ENCODE measurements at regions not wholly inside any gene's neighbourhood (a gene's known extent, or its start where the extent isn't known, plus 50 kb on each side); places are given as distances from the start of the nearest gene placed in this dataset.

GRCh38 chrX:43018031-43018430, 240.1 kb upstream of the PPP1R2C start:
- DNase-seq, result no peak

GRCh38 chrX:43019021-43019420, 241.1 kb upstream of the PPP1R2C start:
- DNase-seq, result no peak

GRCh38 chrX:43025806-43026315, 247.9 kb upstream of the PPP1R2C start:
- no peak for DNase-seq

- DNase-seq, result no peak
Observed at GRCh38 chrX:43064096-43064495, 286.1 kb upstream of the PPP1R2C start.

- no peak for DNase-seq
Observed at GRCh38 chrX:43065978-43066377, 288.0 kb upstream of the PPP1R2C start.

GRCh38 chrX:43068639-43069038, 290.7 kb upstream of the PPP1R2C start:
- no peak for DNase-seq

GRCh38 chrX:43083016-43083415, 305.1 kb upstream of the PPP1R2C start:
- DNase-seq, result no peak

GRCh38 chrX:43087830-43088229, 309.9 kb upstream of the PPP1R2C start:
- DNase-seq, result no peak

- no peak for DNase-seq
Observed at GRCh38 chrX:43096830-43097229, 318.9 kb upstream of the PPP1R2C start.

- no peak for DNase-seq
Observed at GRCh38 chrX:43106009-43106408, 328.0 kb upstream of the PPP1R2C start.

- no peak for DNase-seq
Observed at GRCh38 chrX:43108828-43109227, 330.9 kb upstream of the PPP1R2C start.

GRCh38 chrX:43121637-43122036, 343.7 kb upstream of the PPP1R2C start:
- no peak for DNase-seq

- no peak for DNase-seq
Observed at GRCh38 chrX:43139645-43140044, 361.7 kb upstream of the PPP1R2C start.

GRCh38 chrX:43140582-43140981, 362.6 kb upstream of the PPP1R2C start:
- no peak for DNase-seq

GRCh38 chrX:43141885-43142284, 363.9 kb upstream of the PPP1R2C start:
- no peak for DNase-seq

- no peak for DNase-seq
Observed at GRCh38 chrX:43148305-43148704, 370.3 kb upstream of the PPP1R2C start.

GRCh38 chrX:43165343-43165920, 387.5 kb upstream of the PPP1R2C start:
- no peak for DNase-seq

- no peak for DNase-seq
Observed at GRCh38 chrX:43166874-43167273, 388.9 kb upstream of the PPP1R2C start.

- no peak for DNase-seq
Observed at GRCh38 chrX:43175434-43175833, 397.5 kb upstream of the PPP1R2C start.

GRCh38 chrX:43176686-43177085, 398.7 kb upstream of the PPP1R2C start:
- DNase-seq, result no peak

- no peak for DNase-seq
Observed at GRCh38 chrX:43188296-43188695, 410.3 kb upstream of the PPP1R2C start.

- no peak for DNase-seq
Observed at GRCh38 chrX:43211570-43211969, 433.6 kb upstream of the PPP1R2C start.

GRCh38 chrX:43218198-43218597, 437.9 kb upstream of the MAOA start:
- no peak for DNase-seq

GRCh38 chrX:43224496-43224895, 431.6 kb upstream of the MAOA start:
- no peak for DNase-seq

GRCh38 chrX:43225626-43226328, 430.3 kb upstream of the MAOA start:
- no peak for DNase-seq

Data from fibroblast of upper back skin (primary cell).